GM19452 (cell line): ENCODE measurements at regions not wholly inside any gene's neighbourhood (a gene's known extent, or its start where the extent isn't known, plus 50 kb on each side); places are given as distances from the start of the nearest gene placed in this dataset.

Experiments
- ATAC-seq: cut with Tn5 transposase; IDR thresholded peaks from one replicate; pipeline ENCODE4 v1.9.1; 2021; ENCODE audit not compliant: unreplicated experiment

- no peak for ATAC-seq
Measured at GRCh38 chr3:43932921-43933320, 242.2 kb downstream of the ABHD5 start.

GRCh38 chr3:43948013-43948412 is 257.3 kb downstream of the ABHD5 start:
- ATAC-seq, result no peak

GRCh38 chr3:43949594-43949993 is 258.9 kb downstream of the ABHD5 start:
- ATAC-seq, result no peak

- ATAC-seq, result no peak
Measured at GRCh38 chr3:43950775-43951174, 260.0 kb downstream of the ABHD5 start.

GRCh38 chr3:43951813-43952212 is 261.1 kb downstream of the ABHD5 start:
- no peak for ATAC-seq

- no peak for ATAC-seq
Measured at GRCh38 chr3:43953380-43953779, 262.6 kb downstream of the ABHD5 start.

- ATAC-seq, result no peak
Measured at GRCh38 chr3:43953814-43954692, 263.3 kb downstream of the ABHD5 start.

GRCh38 chr3:43956945-43957344 is 266.2 kb downstream of the ABHD5 start:
- no peak for ATAC-seq

GRCh38 chr3:43957553-43957952 is 266.8 kb downstream of the ABHD5 start:
- no peak for ATAC-seq

- ATAC-seq, result no peak
Measured at GRCh38 chr3:43958005-43958770, 267.4 kb downstream of the ABHD5 start.

- no peak for ATAC-seq
Measured at GRCh38 chr3:43958973-43959372, 268.2 kb downstream of the ABHD5 start.

- ATAC-seq, result no peak
Measured at GRCh38 chr3:43959498-43960447, 269.0 kb downstream of the ABHD5 start.

- ATAC-seq, result no peak
Measured at GRCh38 chr3:43960448-43960840, 269.7 kb downstream of the ABHD5 start.

- ATAC-seq, result no peak
Measured at GRCh38 chr3:43962043-43962442, 271.3 kb downstream of the ABHD5 start.

GRCh38 chr3:43963208-43963607 is 272.5 kb downstream of the ABHD5 start:
- no peak for ATAC-seq

- ATAC-seq, result no peak
Measured at GRCh38 chr3:43964640-43965039, 273.9 kb downstream of the ABHD5 start.

GRCh38 chr3:43965656-43966055 is 274.9 kb downstream of the ABHD5 start:
- no peak for ATAC-seq

GRCh38 chr3:43966126-43966525 is 275.4 kb downstream of the ABHD5 start:
- no peak for ATAC-seq

GRCh38 chr3:43966530-43966929 is 275.2 kb upstream of the TOPAZ1 start:
- no peak for ATAC-seq

GRCh38 chr3:43968465-43968864 is 273.2 kb upstream of the TOPAZ1 start:
- ATAC-seq, result no peak

GRCh38 chr3:43969944-43970343 is 271.7 kb upstream of the TOPAZ1 start:
- no peak for ATAC-seq
